A673 (cell line): ENCODE measurements at regions not wholly inside any gene's neighbourhood (a gene's known extent, or its start where the extent isn't known, plus 50 kb on each side); places are given as distances from the start of the nearest gene placed in this dataset.

Source experiments
- EZH2 ChIP-seq: fragments of 200-600 bp; sonication (generic); IDR thresholded peaks from 2 replicates; pipeline ENCODE4 v1.6.1; 2017; ENCODE audit warnings: borderline replicate concordance, low read depth, mild to moderate bottlenecking, mixed read lengths, antibody characterized with exemption, low read length; ENCODE audit not compliant: poor library complexity, severe bottlenecking
- TF ChIP-seq, protein P1 (sequence below): fragments of 300-800, 200-600 bp; sonication (generic); conservative IDR thresholded peaks from 2 replicates; pipeline ENCODE4 v1.5.1; 2017; ENCODE audit warnings: low read depth, mild to moderate bottlenecking, antibody characterized with exemption, low read length, moderate library complexity, mixed read lengths

DNA sequence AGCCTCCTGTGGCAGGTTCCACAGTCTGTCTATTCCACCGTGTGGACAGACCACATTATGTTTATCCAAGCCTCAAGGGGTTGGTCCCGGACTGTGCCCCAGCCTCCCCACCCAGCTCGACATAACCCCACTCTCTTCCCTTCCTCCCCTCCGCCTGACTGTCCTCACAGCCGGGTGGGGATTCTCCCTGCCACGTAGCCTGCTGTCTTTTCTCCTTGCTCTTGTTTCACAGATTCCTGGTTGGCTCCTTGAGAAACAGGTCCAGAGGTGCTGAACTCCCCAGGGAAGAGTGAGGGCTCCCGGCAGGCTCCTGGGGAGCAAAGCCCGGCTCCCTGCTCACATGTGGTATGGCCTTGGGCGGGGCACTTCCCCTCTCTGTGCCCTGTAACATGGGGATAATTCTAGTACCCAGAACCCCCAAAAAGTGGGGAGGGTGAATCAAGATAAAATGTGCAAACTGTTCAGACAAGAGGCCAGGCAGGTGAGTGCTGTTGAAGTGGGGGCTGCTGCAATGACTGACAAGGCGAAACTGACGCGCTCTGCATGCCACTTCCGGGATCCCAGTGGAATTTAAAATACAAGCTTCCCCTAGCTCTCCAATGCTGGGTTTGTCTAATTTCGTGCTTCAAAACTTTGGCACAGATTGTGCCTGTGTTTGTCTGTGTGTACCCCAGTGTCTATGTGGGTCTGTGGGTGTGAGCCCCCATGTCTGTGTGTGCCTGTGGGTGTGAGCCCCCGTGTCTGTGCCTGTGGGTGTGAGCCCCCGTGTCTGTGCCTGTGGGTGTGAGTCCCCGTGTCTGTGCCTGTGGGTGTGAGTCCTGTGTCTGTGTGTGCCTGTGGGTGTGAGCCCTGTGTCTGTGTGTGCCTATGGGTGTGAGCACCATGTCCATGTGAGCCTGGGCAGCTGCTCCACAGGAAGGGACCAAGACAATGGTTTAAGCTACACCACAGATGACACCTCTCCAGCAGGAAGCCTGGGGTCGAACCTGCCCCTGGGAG, 160.6 kb upstream of the IQSEC1 start:
- TF ChIP-seq EZH2: no peak
- TF ChIP-seq, protein P1, sequence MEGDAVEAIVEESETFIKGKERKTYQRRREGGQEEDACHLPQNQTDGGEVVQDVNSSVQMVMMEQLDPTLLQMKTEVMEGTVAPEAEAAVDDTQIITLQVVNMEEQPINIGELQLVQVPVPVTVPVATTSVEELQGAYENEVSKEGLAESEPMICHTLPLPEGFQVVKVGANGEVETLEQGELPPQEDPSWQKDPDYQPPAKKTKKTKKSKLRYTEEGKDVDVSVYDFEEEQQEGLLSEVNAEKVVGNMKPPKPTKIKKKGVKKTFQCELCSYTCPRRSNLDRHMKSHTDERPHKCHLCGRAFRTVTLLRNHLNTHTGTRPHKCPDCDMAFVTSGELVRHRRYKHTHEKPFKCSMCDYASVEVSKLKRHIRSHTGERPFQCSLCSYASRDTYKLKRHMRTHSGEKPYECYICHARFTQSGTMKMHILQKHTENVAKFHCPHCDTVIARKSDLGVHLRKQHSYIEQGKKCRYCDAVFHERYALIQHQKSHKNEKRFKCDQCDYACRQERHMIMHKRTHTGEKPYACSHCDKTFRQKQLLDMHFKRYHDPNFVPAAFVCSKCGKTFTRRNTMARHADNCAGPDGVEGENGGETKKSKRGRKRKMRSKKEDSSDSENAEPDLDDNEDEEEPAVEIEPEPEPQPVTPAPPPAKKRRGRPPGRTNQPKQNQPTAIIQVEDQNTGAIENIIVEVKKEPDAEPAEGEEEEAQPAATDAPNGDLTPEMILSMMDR: no peak
